Prostate gland (tissue), 2 donors: ENCODE measurements at regions not wholly inside any gene's neighbourhood (a gene's known extent, or its start where the extent isn't known, plus 50 kb on each side); places are given as distances from the start of the nearest gene placed in this dataset.

Source experiments
- DNase-seq: peaks from one replicate; pipeline ENCODE4 v3.0.0-alpha.2; 2019; ENCODE audit warnings: low spot score
- H3K27ac ChIP-seq, 2 donors: fragments of 200-600 bp; sonication (generic); 2 replicates each; pipeline ENCODE4 v1.5.1; 2017 to 2019
- H3K27me3 ChIP-seq: fragments of 200-600 bp; sonication (generic); replicated peaks from 2 replicates; pipeline ENCODE4 v1.5.1; 2019; ENCODE audit not compliant: insufficient read depth
- H3K36me3 ChIP-seq, 2 donors: fragments of 200-600 bp; sonication (generic); 1 replicate in 1 of 2; 2 replicates in 1 of 2; pipeline versions ENCODE4 v1.5.1 to v1.8.1; 2017 to 2019
- H3K4me1 ChIP-seq: fragments of 200-600 bp; sonication (generic); replicated peaks from 2 replicates; pipeline ENCODE4 v1.5.1; 2019
- H3K4me3 ChIP-seq, 2 donors: fragments of 200-600 bp; sonication (generic); 2 replicates each; pipeline ENCODE4 v1.5.1; 2017 to 2019
- H3K9me3 ChIP-seq: fragments of 200-600 bp; sonication (generic); 2 replicates; pipeline ENCODE4 v1.5.1; 2017
- CTCF ChIP-seq, 4 experiments: fragments of 200-600 bp in 2 of 4; fragments of 450-650 bp in 2 of 4; sonication (generic) in 2 of 4; IDR thresholded peaks; 1 replicate in 3 of 4; 2 replicates in 1 of 4; pipeline ENCODE4 v1.5.1; 2016 to 2019; ENCODE audit warnings: antibody characterized with exemption in 4 of 4, mild to moderate bottlenecking in 2 of 4, moderate library complexity in 2 of 4
- POLR2A ChIP-seq: fragments of 450-650 bp; IDR thresholded peaks from one replicate; pipeline ENCODE4 v1.6.1; 2016; ENCODE audit warnings: antibody characterized with exemption, mild to moderate bottlenecking
- POLR2AphosphoS5 ChIP-seq: sonication (generic); formaldehyde crosslinking; IDR thresholded peaks from one replicate; pipeline ENCODE4 v1.6.1; 2017; ENCODE audit warnings: antibody characterized with exemption
- WGBS: methylation state at CpG from one replicate; pipeline ENCODE4 v1.1.5; 2018; 5-methylcytosine and 5-hydroxymethylcytosine counted together
- intact Hi-C: fragments of 100-400 bp; cut with DNase I; formaldehyde crosslinking; loops from one replicate; pipeline ENCODE4 v1.14.2; 2022

GRCh38 chr1:68651115-68651514 is 154.2 kb upstream of the DEPDC1 start:
- Histone ChIP-seq H3K36me3 (no peaks in the 10 kb centered on the region), H3K27me3 (no peaks in the 10 kb centered on the region), H3K4me1 (no peaks in the 10 kb centered on the region), H3K4me3 (no peak overlapping the region), H3K27ac (no peak overlapping the region), H3K9me3 (no peaks in the 10 kb centered on the region)
- DNase-seq, result no peak
- TF ChIP-seq POLR2AphosphoS5 (no peak), CTCF (IDR thresholded peaks at IDR 0.05) (no peak), POLR2A (no peak)
- intact Hi-C loops, result no loop called here
- 45% methylated on average over 1 of the region's 1 CpG for WGBS

GRCh38 chr1:68653882-68654281 is 157.0 kb upstream of the DEPDC1 start:
- Histone ChIP-seq H3K4me1 (no peaks in the 10 kb centered on the region), H3K9me3 (no peaks in the 10 kb centered on the region), H3K27ac (no peak overlapping the region), H3K27me3 (no peaks in the 10 kb centered on the region), H3K36me3 (no peaks in the 10 kb centered on the region), H3K4me3 (no peak overlapping the region)
- WGBS, result 91% methylated on average over 2 of the region's 2 CpGs
- TF ChIP-seq CTCF (IDR thresholded peaks at IDR 0.05) (no peak), POLR2AphosphoS5 (no peak), POLR2A (no peak)
- intact Hi-C loops, result no loop called here
- no peak for DNase-seq

DNA sequence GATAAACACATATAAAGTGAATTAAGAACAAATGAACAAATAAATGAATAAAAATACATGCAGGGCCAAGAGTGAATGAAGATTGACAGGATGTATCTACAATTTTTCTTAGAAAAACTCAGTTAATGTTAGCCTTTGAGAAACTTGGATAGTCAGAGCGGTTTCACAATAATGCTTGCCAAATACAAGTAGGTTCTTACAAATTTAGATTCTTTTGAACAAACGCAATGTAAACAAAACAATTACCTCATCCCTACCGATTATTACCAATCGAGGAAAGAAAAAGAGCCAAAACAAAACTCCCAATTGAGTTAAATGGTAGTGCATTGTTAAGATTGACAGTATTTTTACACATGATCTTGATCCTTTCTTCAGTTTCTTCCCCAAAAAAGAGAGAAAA is 176.9 kb upstream of the DEPDC1 start:
- H3K27me3 ChIP-seq, result no peaks in the 10 kb centered on the region
- TF ChIP-seq CTCF (IDR thresholded peaks at IDR 0.05), result no peak
- H3K4me3 ChIP-seq, result no peak overlapping the region
- no peaks in the 10 kb centered on the region for H3K4me1 ChIP-seq
- DNase-seq, result no peak
- H3K36me3 ChIP-seq, result no peaks in the 10 kb centered on the region
- no peak overlapping the region for H3K27ac ChIP-seq
- no peaks in the 10 kb centered on the region for H3K9me3 ChIP-seq
- intact Hi-C loops, result no loop called here
- 74% methylated on average over 4 of the region's 4 CpGs for WGBS

GRCh38 chr1:68675336-68675735 is 178.5 kb upstream of the DEPDC1 start:
- no peak overlapping the region for H3K4me3 ChIP-seq
- no peaks in the 10 kb centered on the region for H3K4me1 ChIP-seq
- H3K27ac ChIP-seq, result no peak overlapping the region
- H3K27me3 ChIP-seq, result no peaks in the 10 kb centered on the region
- DNase-seq, result no peak
- no peaks in the 10 kb centered on the region for H3K36me3 ChIP-seq
- intact Hi-C loops, result no loop called here
- TF ChIP-seq CTCF (IDR thresholded peaks at IDR 0.05) (no peak), POLR2A (no peak), POLR2AphosphoS5 (no peak)
- no peaks in the 10 kb centered on the region for H3K9me3 ChIP-seq

GRCh38 chr1:68677684-68678351 is 180.9 kb upstream of the DEPDC1 start:
- H3K36me3 ChIP-seq, result no peaks in the 10 kb centered on the region
- H3K4me3 ChIP-seq, result no peak overlapping the region
- H3K27me3 ChIP-seq, result no peaks in the 10 kb centered on the region
- intact Hi-C loops, result no loop called here
- no peak overlapping the region for H3K27ac ChIP-seq
- TF ChIP-seq POLR2AphosphoS5, result no peak
- H3K9me3 ChIP-seq, result no peaks in the 10 kb centered on the region
- no peaks in the 10 kb centered on the region for H3K4me1 ChIP-seq
- no peak for DNase-seq
- 97% methylated on average over 1 of the region's 1 CpG for WGBS
